Panc1 (cell line): ENCODE measurements at regions not wholly inside any gene's neighbourhood (a gene's known extent, or its start where the extent isn't known, plus 50 kb on each side); places are given as distances from the start of the nearest gene placed in this dataset.

ENCODE experiments used
- POLR2AphosphoS5 ChIP-seq: IDR thresholded peaks from 2 replicates; pipeline ENCODE4 v1.6.1; 2012; ENCODE audit warnings: mild to moderate bottlenecking, low read depth, low read length, moderate library complexity
- TF ChIP-seq, protein P1 (sequence below): fragments of 450-650 bp; IDR thresholded peaks from 2 replicates; pipeline ENCODE4 v1.5.1; 2017; ENCODE audit warnings: mild to moderate bottlenecking

DNA sequence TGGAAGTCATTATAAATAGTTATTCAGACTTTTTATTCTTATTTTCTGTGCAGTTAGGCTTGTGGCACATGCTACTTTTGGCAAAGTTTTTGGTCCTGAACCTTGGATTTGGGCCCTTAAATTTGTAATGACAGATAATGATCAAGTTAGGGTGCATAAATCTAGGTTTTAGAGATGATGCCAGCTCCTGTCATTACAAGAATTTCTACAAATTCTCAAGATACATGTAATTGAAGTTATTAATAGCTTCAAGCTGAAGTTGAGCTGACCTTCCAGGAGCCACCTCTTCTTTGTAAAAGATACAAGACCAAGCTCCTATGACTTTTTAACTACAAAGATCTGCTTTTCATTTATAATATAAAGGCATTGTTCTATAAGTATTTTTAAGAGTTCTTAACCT is 255.6 kb upstream of the UGT8 start:
- TF ChIP-seq, protein P1, sequence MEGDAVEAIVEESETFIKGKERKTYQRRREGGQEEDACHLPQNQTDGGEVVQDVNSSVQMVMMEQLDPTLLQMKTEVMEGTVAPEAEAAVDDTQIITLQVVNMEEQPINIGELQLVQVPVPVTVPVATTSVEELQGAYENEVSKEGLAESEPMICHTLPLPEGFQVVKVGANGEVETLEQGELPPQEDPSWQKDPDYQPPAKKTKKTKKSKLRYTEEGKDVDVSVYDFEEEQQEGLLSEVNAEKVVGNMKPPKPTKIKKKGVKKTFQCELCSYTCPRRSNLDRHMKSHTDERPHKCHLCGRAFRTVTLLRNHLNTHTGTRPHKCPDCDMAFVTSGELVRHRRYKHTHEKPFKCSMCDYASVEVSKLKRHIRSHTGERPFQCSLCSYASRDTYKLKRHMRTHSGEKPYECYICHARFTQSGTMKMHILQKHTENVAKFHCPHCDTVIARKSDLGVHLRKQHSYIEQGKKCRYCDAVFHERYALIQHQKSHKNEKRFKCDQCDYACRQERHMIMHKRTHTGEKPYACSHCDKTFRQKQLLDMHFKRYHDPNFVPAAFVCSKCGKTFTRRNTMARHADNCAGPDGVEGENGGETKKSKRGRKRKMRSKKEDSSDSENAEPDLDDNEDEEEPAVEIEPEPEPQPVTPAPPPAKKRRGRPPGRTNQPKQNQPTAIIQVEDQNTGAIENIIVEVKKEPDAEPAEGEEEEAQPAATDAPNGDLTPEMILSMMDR = no peak
- no peak for TF ChIP-seq POLR2AphosphoS5
